MM.1S (cell line): ENCODE measurements at regions not wholly inside any gene's neighbourhood (a gene's known extent, or its start where the extent isn't known, plus 50 kb on each side); places are given as distances from the start of the nearest gene placed in this dataset.

ENCODE experiments used
- CTCF ChIP-seq: fragments of 300-600 bp; sonication (generic); IDR thresholded peaks from 2 replicates; pipeline ENCODE4 v1.5.1; 2016; ENCODE audit warnings: antibody characterized with exemption, low read length, mixed read lengths
- EZH2 ChIP-seq: fragments of 300-600 bp; sonication (generic); optimal IDR thresholded peaks from 2 replicates; pipeline ENCODE3; 2017; ENCODE audit warnings: low read depth, mild to moderate bottlenecking, antibody characterized with exemption, low read length, mixed read lengths
- EZH2phosphoT487 ChIP-seq: fragments of 300-600 bp; sonication (generic); IDR thresholded peaks from 2 replicates; pipeline ENCODE4 v1.6.1; 2018; ENCODE audit warnings: antibody characterized with exemption, low read length

GRCh38 chr3:144264350-144264749 is 292.7 kb downstream of the DIPK2A start:
- TF ChIP-seq CTCF (no peak), EZH2 (no peak), EZH2phosphoT487 (no peak)
